Skin of body (tissue), 1 donor: ENCODE measurements at regions not wholly inside any gene's neighbourhood (a gene's known extent, or its start where the extent isn't known, plus 50 kb on each side); places are given as distances from the start of the nearest gene placed in this dataset.

Experiments
- DNase-seq: peaks from one replicate; lab custom pipeline; 2025; lab: John Stamatoyannopoulos, UW

- DNase-seq, result no peak
These were observed 53.0 kb upstream of the TCF21 start for GRCh38 chr6:133835901-133836300.

GRCh38 chr6:133837801-133838349 is 51.0 kb upstream of the TCF21 start:
- DNase-seq, result no peak
